ENCODE measurements at regions not wholly inside any gene's neighbourhood (a gene's known extent, or its start where the extent isn't known, plus 50 kb on each side); places are given as distances from the start of the nearest gene placed in this dataset.

DNA sequence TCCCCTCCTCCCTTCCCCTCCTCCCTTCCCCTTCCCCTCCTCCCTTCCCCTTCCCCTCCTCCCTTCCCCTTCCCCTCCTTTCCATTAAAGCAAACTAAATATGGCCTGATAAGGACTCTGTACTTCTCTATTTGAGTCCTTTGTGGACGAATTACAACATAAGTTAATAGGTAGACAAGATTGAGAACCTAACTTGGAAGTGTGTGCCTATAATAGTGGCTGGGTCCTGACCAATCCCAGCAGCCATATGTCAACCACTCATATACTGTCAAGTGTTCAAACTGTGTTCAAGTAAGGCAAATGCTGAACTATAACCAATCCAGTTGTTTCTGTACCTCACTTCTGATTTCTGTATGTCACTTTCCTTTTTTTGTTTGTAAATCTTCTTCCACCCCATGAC, 97.1 kb upstream of the RBMS1 start:
- H3K4me3 ChIP-seq (ENCODE audit: low read depth, low read length, poor library complexity, severe bottlenecking) = no peak overlapping the region
- no peaks in the 10 kb centered on the region for H3K9me2 ChIP-seq (ENCODE audit: low read depth, low read length)
- no peaks in the 10 kb centered on the region for H3F3A ChIP-seq (ENCODE audit: insufficient read depth, low read length)
- no peak overlapping the region for H3K27ac ChIP-seq (ENCODE audit: low read depth, low read length, poor library complexity, severe bottlenecking)
- no peaks in the 10 kb centered on the region for H3K4me1 ChIP-seq (ENCODE audit: insufficient read depth, low read length, severe bottlenecking)
- TF ChIP-seq, protein P1, sequence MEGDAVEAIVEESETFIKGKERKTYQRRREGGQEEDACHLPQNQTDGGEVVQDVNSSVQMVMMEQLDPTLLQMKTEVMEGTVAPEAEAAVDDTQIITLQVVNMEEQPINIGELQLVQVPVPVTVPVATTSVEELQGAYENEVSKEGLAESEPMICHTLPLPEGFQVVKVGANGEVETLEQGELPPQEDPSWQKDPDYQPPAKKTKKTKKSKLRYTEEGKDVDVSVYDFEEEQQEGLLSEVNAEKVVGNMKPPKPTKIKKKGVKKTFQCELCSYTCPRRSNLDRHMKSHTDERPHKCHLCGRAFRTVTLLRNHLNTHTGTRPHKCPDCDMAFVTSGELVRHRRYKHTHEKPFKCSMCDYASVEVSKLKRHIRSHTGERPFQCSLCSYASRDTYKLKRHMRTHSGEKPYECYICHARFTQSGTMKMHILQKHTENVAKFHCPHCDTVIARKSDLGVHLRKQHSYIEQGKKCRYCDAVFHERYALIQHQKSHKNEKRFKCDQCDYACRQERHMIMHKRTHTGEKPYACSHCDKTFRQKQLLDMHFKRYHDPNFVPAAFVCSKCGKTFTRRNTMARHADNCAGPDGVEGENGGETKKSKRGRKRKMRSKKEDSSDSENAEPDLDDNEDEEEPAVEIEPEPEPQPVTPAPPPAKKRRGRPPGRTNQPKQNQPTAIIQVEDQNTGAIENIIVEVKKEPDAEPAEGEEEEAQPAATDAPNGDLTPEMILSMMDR (IDR thresholded peaks at IDR 0.05; ENCODE audit: low read length) = no peak
- no peak for TF ChIP-seq EZH2 (IDR thresholded peaks at IDR 0.05; ENCODE audit: borderline replicate concordance, low read length)
- H2AFZ ChIP-seq (ENCODE audit: low read length) = no peak overlapping the region
- H3K27me3 ChIP-seq (ENCODE audit: insufficient read depth, low read length) = no peaks in the 10 kb centered on the region
- H4K20me1 ChIP-seq (ENCODE audit: insufficient read depth, low read length) = no peaks in the 10 kb centered on the region
- no peak overlapping the region for H3K9ac ChIP-seq (ENCODE audit: low read length)
- H3K4me2 ChIP-seq (ENCODE audit: low read length) = no peak overlapping the region
- no peaks in the 10 kb centered on the region for H3K79me2 ChIP-seq (ENCODE audit: insufficient read depth, low read length)
- H3K36me3 ChIP-seq (ENCODE audit: insufficient read depth, low read length) = no peaks in the 10 kb centered on the region
- H3K9me3 ChIP-seq (ENCODE audit: low read length) = no peaks in the 10 kb centered on the region

DNA sequence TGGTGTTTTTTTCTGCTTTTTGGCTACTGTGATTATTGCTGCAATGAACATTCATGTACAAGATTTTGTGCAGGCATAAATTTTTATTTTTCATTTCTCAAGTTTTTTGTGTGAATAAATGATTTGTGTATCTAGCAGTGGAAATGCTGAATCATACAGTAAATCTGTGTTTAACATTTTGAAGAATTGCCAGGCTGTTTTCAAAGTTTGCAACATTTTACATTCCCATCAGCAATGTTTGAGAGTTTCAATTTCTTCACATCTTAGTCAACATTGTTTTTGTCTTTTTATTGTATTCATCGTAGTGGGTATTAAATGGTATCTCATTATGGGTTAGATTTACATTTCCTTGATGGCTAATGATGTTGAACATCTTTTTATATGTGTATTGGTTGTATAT, 98.8 kb upstream of the RBMS1 start:
- Histone ChIP-seq H3F3A (ENCODE audit: insufficient read depth, low read length) (no peaks in the 10 kb centered on the region), H3K4me2 (ENCODE audit: low read length) (no peak overlapping the region), H3K4me1 (ENCODE audit: insufficient read depth, low read length, severe bottlenecking) (no peaks in the 10 kb centered on the region), H3K36me3 (ENCODE audit: insufficient read depth, low read length) (no peaks in the 10 kb centered on the region), H4K20me1 (ENCODE audit: insufficient read depth, low read length) (no peaks in the 10 kb centered on the region), H3K9me3 (ENCODE audit: low read length) (no peaks in the 10 kb centered on the region), H3K4me3 (ENCODE audit: low read depth, low read length, poor library complexity, severe bottlenecking) (no peak overlapping the region), H3K79me2 (ENCODE audit: insufficient read depth, low read length) (no peaks in the 10 kb centered on the region), H3K9ac (ENCODE audit: low read length) (no peak overlapping the region), H3K27ac (ENCODE audit: low read depth, low read length, poor library complexity, severe bottlenecking) (no peak overlapping the region), H2AFZ (ENCODE audit: low read length) (no peak overlapping the region), H3K9me2 (ENCODE audit: low read depth, low read length) (no peaks in the 10 kb centered on the region), H3K27me3 (ENCODE audit: insufficient read depth, low read length) (no peaks in the 10 kb centered on the region)
- no peak for TF ChIP-seq EZH2 (IDR thresholded peaks at IDR 0.05; ENCODE audit: borderline replicate concordance, low read length)
- TF ChIP-seq, protein P1 (IDR thresholded peaks at IDR 0.05; ENCODE audit: low read length) = no peak

DNA sequence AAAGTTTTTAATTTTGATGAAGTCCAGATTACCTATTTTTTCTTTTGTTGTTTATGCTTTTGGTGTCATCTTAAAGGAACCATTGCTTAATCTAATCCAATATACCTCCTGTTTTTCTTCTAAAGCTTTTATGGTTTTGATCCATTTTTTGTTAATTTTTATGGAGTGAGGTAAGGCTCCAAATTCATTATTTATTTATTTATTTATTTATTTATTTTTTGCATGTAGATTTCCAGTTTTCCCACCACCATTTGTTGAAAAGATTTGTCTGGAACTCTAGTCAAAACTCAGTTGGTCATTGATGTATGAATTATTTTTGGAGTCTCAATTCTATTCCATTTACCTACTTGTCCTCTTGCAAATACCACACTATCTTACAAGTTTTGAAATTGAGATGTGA, 99.4 kb upstream of the RBMS1 start:
- H3K4me3 ChIP-seq (ENCODE audit: low read depth, low read length, poor library complexity, severe bottlenecking) = no peak overlapping the region
- no peaks in the 10 kb centered on the region for H3K9me3 ChIP-seq (ENCODE audit: low read length)
- H3K4me2 ChIP-seq (ENCODE audit: low read length) = no peak overlapping the region
- H3K27ac ChIP-seq (ENCODE audit: low read depth, low read length, poor library complexity, severe bottlenecking) = no peak overlapping the region
- no peaks in the 10 kb centered on the region for H3K9me2 ChIP-seq (ENCODE audit: low read depth, low read length)
- no peaks in the 10 kb centered on the region for H3F3A ChIP-seq (ENCODE audit: insufficient read depth, low read length)
- H4K20me1 ChIP-seq (ENCODE audit: insufficient read depth, low read length) = no peaks in the 10 kb centered on the region
- no peak overlapping the region for H3K9ac ChIP-seq (ENCODE audit: low read length)
- H2AFZ ChIP-seq (ENCODE audit: low read length) = no peak overlapping the region
- H3K79me2 ChIP-seq (ENCODE audit: insufficient read depth, low read length) = no peaks in the 10 kb centered on the region
- no peaks in the 10 kb centered on the region for H3K27me3 ChIP-seq (ENCODE audit: insufficient read depth, low read length)
- TF ChIP-seq, protein P1 (IDR thresholded peaks at IDR 0.05; ENCODE audit: low read length) = no peak
- no peak for TF ChIP-seq EZH2 (IDR thresholded peaks at IDR 0.05; ENCODE audit: borderline replicate concordance, low read length)
- H3K36me3 ChIP-seq (ENCODE audit: insufficient read depth, low read length) = no peaks in the 10 kb centered on the region
- H3K4me1 ChIP-seq (ENCODE audit: insufficient read depth, low read length, severe bottlenecking) = no peaks in the 10 kb centered on the region
